Lung (tissue), 11 donors: ENCODE measurements at regions not wholly inside any gene's neighbourhood (a gene's known extent, or its start where the extent isn't known, plus 50 kb on each side); places are given as distances from the start of the nearest gene placed in this dataset.
A peak's percentile ranks its signal among the peaks of the same experiment; 100 is the strongest.

Source experiments
- ATAC-seq: fragments of 200-7000 bp; cut with Tn5 transposase; one replicate; pipeline ENCODE4 v1.9.1; 2020; ENCODE audit warnings: moderate number of reproducible peaks; ENCODE audit not compliant: insufficient read depth, low FRiP score
- DNase-seq, 3 donors: peaks; one replicate each; pipeline ENCODE4 v3.0.0-alpha.2; 2013 to 2017
- H3K27ac ChIP-seq, 2 donors: one replicate each; pipeline ENCODE4 v1.5.1; 2013; ENCODE audit warnings: mild to moderate bottlenecking in 2 of 2, moderate library complexity in 2 of 2, control low read depth in 1 of 2, inconsistent platforms in 1 of 2, low read depth in 1 of 2, low read length in 1 of 2
- H3K27me3 ChIP-seq, 3 donors: one replicate each; pipeline ENCODE4 v1.5.1; 2013; ENCODE audit warnings: low read length in 2 of 3; ENCODE audit not compliant: control insufficient read depth in 3 of 3, insufficient read depth in 3 of 3
- H3K36me3 ChIP-seq, 4 donors: one replicate each; pipeline ENCODE4 v1.5.1; 2013; ENCODE audit warnings: low read length in 4 of 4, mild to moderate bottlenecking in 1 of 4, moderate library complexity in 1 of 4; ENCODE audit not compliant: control insufficient read depth in 4 of 4, insufficient read depth in 4 of 4
- H3K4me1 ChIP-seq, 5 donors: one replicate each; pipeline ENCODE4 v1.5.1; 2013; ENCODE audit warnings: low read length in 5 of 5, mild to moderate bottlenecking in 2 of 5, moderate library complexity in 1 of 5; ENCODE audit not compliant: control insufficient read depth in 5 of 5, insufficient read depth in 5 of 5
- H3K4me3 ChIP-seq: one replicate; pipeline ENCODE4 v1.5.1; 2013; ENCODE audit warnings: mild to moderate bottlenecking, control low read depth, moderate library complexity
- H3K9ac ChIP-seq, 2 donors: one replicate each; pipeline ENCODE4 v1.5.1; 2013; ENCODE audit warnings: low read length in 2 of 2, control low read depth in 1 of 2; ENCODE audit not compliant: insufficient read depth in 1 of 2
- H3K9me3 ChIP-seq, 4 donors: one replicate each; pipeline ENCODE4 v1.5.1; 2013; ENCODE audit warnings: low read length in 3 of 4, mild to moderate bottlenecking in 1 of 4, moderate library complexity in 1 of 4; ENCODE audit not compliant: control insufficient read depth in 4 of 4, insufficient read depth in 3 of 4
- CTCF ChIP-seq: IDR thresholded peaks from 2 replicates; pipeline ENCODE4 v1.5.1; 2012; ENCODE audit warnings: mild to moderate bottlenecking; ENCODE audit errors: control extremely low read depth, extremely low read depth
- WGBS, 2 donors: extraction: QIAGEN DNeasy Blood & Tissue Kit; methylation state at CpG; one replicate each; pipeline ENCODE4 v1.1.7; 2013; 5-methylcytosine and 5-hydroxymethylcytosine counted together
- donor health status: control.
- donor health status: control.
- donor health status: Bipolar disorder and iron deficiency.
- donor health status: healthy.
- donor health status: DM: yes; HTN: yes; CAD: no.

GRCh38 chr2:8300216-8300615 is 381.6 kb upstream of the ID2 start:
- ATAC-seq (no peak), DNase-seq (no peak)
- 35 to 57% methylated on average over 5 of the region's 5 CpGs for WGBS, 2 donors
- Histone ChIP-seq H3K9ac (no peak overlapping the region), H3K4me1 (peaks cover 0 to 5% (median 0%) of the 10 kb centered on the region in 5 donors), H3K36me3 (no peaks in the 10 kb centered on the region), H3K27me3 (no peaks in the 10 kb centered on the region), H3K27ac (no peak overlapping the region), H3K9me3 (no peaks in the 10 kb centered on the region), H3K4me3 (no peak overlapping the region)
- TF ChIP-seq CTCF = no peak

GRCh38 chr2:8300905-8301304 is 381.0 kb upstream of the ID2 start:
- H3K4me3 ChIP-seq = no peak overlapping the region
- WGBS, 2 donors = 83 to 84% methylated on average over 3 of the region's 3 CpGs
- H3K36me3 ChIP-seq = no peaks in the 10 kb centered on the region
- DNase-seq (no peak), ATAC-seq (no peak)
- no peaks in the 10 kb centered on the region for H3K27me3 ChIP-seq
- no peak overlapping the region for H3K27ac ChIP-seq
- H3K4me1 ChIP-seq = peaks cover 0 to 5% (median 0%) of the 10 kb centered on the region in 5 donors
- no peak overlapping the region for H3K9ac ChIP-seq
- H3K9me3 ChIP-seq = no peaks in the 10 kb centered on the region
- no peak for TF ChIP-seq CTCF

GRCh38 chr2:8303322-8303832 is 378.5 kb upstream of the ID2 start:
- ATAC-seq = peak; percentile 28

More at GRCh38 chr2:8303322-8303832, 378.5 kb upstream of the ID2 start:
- DNase-seq = peak in 2 of 3 donors; percentile 23 to 35
- H3K4me1 ChIP-seq = peaks cover 0 to 3% (median 0%) of the 10 kb centered on the region in 5 donors
- H3K4me3 ChIP-seq = no peak overlapping the region
- H3K27ac ChIP-seq = no peak overlapping the region
- 23 to 55% methylated on average over 10 of the region's 10 CpGs for WGBS, 2 donors
- no peaks in the 10 kb centered on the region for H3K9me3 ChIP-seq
- no peak overlapping the region for H3K9ac ChIP-seq
- H3K27me3 ChIP-seq = no peaks in the 10 kb centered on the region
- H3K36me3 ChIP-seq = no peaks in the 10 kb centered on the region
- no peak for TF ChIP-seq CTCF
